ENCODE measurements at regions not wholly inside any gene's neighbourhood (a gene's known extent, or its start where the extent isn't known, plus 50 kb on each side); places are given as distances from the start of the nearest gene placed in this dataset.

- DNase-seq: no peak
Measured at GRCh38 chr9:87824216-87824875, 58.3 kb upstream of the SPATA31E1 start.

- no peak for DNase-seq
Measured at GRCh38 chr9:87824886-87825285, 57.8 kb upstream of the SPATA31E1 start.

- DNase-seq: no peak
Measured at GRCh38 chr9:87826331-87826730, 56.3 kb upstream of the SPATA31E1 start.

GRCh38 chr9:87827341-87827740, 55.3 kb upstream of the SPATA31E1 start:
- DNase-seq: no peak

GRCh38 chr9:87829756-87830155, 52.9 kb upstream of the SPATA31E1 start:
- no peak for DNase-seq

- no peak for DNase-seq
Measured at GRCh38 chr9:87830446-87830845, 52.2 kb upstream of the SPATA31E1 start.

GRCh38 chr9:87831159-87831558, 51.5 kb upstream of the SPATA31E1 start:
- DNase-seq: no peak

All from muscle of arm (tissue), 1 donor.